Fibroblast of skin of left biceps (primary cell): ENCODE measurements at regions not wholly inside any gene's neighbourhood (a gene's known extent, or its start where the extent isn't known, plus 50 kb on each side); places are given as distances from the start of the nearest gene placed in this dataset.
"Not testable (repeated sequence)": the region's sequence is repeated elsewhere in the genome, so short reads cannot be mapped to it uniquely, and the experiment has no call there.

ENCODE experiments used
- DNase-seq, 2 experiments: peaks; one replicate each; pipeline ENCODE4 v3.0.0-alpha.2; 2013; ENCODE audit warnings: low read depth in 2 of 2

DNA sequence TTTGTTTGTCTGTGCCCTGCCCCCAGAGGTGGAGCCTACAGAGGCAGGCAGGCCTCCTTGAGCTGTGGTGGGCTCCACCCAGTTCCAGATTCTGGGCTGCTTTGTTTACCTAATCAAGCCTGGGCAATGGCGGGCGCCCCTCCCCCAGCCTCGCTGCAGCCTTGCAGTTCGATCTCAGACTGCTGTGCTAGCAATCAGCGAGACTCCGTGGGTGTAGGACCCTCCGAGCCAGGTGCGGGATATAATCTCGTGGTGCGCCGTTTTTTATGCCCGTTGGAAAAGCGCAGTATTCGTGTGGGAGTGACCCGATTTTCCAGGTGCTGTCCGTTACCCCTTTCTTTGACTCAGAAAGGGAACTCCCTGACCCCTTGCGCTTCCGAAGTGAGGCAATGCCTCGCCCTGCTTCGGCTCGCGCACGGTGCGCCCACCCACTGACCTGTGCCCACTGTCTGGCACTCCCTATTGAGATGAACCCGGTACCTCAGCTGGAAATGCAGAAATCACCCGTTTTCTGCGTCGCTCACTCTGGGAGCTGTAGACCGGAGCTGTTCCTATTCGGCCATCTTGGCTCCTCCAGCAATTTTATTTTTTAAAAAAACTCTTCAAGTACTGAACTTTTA, 958.5 kb upstream of the SEMA6A start:
- DNase-seq: not testable (repeated sequence)

DNA sequence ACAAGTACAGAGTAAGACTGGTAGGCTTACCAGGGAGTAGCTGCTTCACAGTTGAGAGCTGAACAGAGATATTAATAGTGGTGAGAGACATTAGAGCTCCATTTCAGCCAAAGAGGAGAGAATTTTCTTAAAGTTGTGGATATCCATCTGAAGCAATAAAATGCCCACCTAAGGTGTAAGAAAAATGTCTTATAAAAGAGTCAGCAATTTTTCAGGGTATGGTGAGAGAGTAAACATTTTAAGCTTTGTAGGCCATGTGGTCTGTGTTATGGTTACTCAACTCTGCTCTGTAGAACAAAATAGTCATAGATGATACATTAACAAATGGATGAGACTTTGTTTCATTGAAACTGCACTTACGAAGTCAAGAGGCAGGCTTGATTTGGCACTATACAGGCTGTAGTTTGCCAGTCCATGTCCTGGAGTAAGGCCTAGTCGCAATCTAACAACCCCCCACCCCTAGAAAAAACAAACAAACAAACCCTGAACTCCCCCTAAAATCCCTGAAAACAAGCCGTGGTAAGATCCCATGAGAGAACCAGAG, 945.4 kb upstream of the SEMA6A start:
- DNase-seq: no peak

DNA sequence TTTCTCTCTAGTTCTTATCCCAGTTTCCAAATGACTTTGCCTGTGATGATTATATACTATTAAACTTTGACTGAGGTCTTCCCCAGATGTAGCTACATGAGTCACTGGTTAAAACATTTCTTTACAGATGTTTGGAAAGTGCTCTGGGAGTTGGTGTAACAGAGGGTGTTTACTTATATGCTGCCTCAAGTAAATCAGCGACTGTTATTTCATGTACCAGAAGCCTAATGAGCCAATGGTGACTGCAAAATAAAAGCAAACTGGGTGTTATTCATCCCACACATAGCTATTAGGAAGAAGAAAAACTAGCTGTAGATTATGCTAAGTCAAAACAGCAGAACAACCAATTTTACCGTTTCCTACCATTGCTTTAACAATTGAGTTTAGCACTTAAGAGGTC, 929.7 kb upstream of the SEMA6A start:
- no peak for DNase-seq

DNA sequence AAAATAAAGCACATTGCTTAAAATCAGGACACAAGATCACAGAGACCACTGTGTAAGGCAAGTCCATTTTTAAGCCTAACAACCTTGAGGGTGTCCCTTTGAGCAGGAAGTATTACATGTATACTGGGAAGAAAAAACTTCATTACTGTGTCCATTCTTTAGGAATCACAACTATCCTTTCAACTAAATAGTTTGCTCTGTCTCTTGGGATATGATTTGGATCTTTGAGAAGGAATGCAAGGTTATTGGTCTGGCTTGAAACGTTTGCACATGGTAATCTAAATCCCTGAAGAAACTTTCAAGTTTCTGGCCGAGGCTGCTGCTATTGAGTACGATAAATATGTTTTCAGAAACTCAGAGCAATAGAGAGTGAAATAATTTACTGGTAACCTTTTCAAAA, 923.0 kb upstream of the SEMA6A start:
- DNase-seq: peak in 1 of 2 experiments; percentile 12

DNA sequence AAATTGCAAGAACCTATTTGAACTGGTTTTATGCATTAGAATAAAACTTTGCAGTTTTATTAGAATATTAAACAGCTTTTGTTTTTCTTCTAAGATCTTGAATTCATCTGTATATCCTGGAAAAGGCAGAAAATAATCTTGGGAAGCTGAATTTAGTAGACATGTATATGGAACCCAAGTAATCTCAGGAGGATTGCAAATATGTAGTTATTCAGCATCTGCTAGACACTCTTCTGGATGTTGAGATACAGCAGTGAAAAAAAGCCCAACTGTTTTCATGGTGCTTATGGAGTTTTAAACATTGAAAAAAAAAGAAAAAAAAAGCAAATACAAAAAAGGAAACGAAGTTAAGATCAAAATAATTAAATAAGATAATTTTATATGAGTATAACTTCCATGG, 922.2 kb upstream of the SEMA6A start:
- DNase-seq: no peak

DNA sequence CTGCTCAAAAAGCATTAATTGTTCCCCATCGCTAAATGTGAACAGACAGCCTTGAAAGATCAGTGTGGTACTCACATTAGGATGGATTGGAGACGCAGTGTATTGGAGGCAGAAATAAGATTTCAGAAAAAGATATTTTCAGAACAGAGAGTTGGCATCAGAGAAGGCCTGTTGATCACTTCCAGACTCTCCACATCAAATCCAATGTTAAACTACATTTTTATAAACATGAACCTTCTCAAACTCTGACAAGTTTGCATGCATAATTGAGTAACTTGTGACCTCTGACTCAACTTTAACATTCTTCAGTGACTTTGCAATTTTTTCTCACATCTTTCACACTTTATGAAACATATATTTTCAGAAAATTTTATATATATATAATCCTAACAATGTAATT, 919.6 kb upstream of the SEMA6A start:
- DNase-seq: no peak

DNA sequence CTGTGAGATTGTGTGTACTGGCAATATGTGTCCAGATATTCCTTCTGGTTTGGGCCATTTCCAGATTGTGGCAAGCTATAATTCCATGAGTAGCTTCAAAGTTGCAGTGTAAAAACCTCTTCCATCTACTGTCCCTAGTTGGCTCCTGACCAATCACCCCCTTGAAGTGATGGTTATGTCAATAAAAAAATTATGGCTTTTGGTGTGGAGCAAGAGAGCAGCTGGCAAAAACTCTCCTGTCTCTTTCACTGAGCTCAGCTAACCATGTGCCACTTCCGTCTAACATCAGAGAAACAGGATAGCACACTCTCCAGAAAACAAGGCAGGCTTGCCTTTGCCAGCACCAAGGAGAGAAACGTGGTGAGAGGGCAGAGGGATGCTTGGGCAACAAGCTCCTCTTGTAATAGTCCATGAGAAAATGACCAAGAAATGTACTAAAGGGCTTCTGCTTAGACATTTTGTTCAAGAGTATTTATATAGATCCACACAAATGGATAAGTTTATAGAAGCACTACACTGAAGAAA, 914.4 kb upstream of the SEMA6A start:
- no peak for DNase-seq

DNA sequence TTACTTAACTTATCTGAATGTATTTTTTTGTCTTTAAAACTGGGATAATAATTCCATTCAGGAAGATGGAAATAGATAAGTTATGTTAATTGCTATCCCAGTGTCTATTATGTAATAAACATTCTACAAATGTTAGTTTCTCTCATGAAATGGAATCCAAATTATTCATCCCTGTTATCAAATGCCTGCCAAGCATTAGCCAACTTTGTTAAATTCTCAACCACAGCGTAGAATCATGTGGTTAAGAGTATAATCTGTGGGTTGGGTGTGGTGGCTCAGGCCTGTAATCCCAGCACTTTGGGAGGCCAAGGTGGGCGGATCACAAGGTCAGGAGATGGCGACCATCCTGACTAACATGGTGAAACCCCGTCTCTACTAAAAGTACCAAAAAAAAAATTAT, 912.9 kb upstream of the SEMA6A start:
- no peak for DNase-seq

DNA sequence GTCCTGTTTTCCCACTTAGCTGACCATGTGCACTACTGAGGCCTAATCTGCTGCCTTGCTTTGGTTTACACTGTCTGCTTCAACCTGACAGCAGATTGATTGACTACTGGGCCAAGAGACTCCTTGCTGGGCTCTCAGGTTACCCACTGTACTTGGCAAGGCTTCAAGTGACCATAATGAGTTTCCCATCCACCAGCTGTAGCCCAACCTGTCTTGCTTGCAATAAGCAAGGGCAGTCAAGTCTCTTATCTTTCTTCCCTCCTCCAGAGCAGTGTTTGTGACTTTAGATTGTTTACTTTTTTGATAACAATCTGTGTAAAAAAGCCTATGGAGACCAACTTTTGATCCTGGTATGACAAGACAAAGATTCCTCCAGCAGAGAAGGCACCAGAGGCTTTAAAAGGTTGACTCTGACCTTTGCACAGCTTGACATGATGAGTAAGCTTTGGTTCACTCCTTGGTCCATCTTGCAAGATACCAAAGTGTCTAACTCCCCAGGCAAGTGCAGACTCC, 912.3 kb upstream of the SEMA6A start:
- no peak for DNase-seq

DNA sequence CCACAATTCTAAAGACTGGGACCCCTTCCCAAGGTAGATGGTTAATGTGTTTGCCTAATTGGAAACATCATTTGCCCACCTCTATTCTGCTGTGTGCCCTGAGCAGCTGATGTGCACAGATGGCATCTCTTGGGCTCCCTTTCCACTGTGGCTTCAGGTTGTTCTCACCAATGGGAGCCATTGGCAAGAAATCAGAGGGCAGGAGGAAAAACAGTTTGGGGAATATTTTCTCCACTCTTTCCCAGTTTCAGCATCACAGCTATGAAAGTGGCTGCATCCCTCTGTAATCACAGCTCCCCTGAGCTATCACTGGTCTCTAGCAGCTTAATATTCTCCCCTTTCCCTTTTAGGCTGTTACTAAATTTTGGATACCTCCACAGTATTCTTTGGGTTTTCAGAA, 911.6 kb upstream of the SEMA6A start:
- no peak for DNase-seq

DNA sequence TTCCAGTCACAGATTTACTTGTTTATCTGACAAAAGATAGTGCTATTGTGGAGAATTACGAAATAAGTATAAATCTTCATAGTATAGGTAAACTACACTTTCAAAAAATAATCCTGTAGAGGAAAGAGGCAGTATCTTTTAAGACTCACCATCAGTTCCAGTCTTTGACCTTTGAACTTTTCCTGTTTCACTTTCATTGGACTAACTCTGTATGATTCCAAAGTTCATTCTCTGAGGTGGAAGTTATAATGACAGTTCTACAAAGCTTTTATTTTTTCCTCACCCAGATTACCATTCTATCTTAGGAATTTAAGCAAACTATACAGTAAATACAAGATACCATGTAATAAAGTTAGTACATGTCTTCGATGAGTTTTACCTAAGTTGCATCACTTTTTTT, 901.3 kb upstream of the SEMA6A start:
- DNase-seq: no peak

DNA sequence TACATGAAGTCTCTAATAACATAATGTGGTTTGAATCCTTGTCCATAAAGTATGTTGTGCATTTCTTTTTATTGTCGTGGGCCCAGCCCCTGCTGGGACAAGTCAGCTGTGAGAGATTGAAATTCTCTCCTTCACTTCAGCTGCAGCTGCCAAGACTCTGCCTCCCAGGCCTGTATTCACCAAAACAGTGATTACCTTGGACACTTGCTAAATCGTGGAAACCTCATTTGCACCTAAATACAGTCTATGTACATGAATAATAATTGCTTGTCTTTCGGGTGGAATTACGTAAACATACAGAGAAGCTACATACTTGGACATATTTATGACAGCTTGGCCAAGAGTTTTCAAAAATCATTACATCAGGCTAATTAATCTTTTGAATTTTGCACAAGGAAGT, 898.5 kb upstream of the SEMA6A start:
- no peak for DNase-seq

DNA sequence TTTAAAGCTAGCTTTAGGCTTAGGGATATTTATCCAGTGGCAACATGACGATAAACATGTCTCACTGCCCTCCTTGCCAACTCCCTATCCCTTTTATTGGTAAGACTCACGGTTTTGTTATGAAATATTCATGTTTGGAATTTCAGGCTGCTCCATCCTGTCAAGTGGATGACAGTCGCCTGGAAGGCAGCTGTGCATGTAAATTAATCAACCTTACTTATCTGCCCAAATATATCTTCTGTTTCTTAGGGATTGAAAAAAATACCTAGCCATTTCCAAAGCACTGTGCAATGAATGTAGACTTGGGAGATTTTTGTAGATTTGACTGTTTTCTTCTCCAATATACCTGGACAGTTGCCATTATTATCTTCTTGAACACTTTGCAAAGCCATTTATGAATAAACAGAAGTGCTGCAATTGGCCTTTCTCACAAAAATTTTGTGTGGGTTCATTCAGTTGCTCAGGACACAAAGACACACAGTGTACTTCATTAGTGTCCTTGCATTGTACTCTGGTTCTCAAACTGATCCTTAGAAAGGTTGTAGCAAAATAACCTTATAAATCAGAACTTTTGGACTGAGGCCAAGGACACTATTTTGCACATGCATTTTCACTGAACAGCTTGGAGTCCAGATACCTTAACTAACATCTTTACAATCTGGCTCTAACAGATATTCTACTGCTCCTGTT, 889.4 kb upstream of the SEMA6A start:
- DNase-seq: no peak

DNA sequence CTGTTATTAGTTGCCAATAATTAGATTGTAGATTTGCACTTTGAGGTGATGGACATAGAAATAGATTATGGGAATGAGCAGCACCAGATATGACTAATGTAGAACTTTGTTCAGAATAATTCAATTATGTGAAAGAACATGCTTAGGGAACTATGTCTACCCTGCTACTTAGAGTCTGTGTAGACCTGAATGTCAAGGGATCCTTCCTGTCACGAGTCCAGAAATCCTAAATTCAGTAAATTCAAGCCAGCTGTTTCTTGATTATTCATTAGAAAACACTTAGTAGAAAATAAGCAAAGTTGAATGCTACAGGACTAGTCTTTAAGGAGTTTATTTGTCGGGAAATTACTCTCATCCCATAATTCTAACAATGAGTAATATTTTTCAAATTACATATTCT, 887.3 kb upstream of the SEMA6A start:
- DNase-seq: no peak

DNA sequence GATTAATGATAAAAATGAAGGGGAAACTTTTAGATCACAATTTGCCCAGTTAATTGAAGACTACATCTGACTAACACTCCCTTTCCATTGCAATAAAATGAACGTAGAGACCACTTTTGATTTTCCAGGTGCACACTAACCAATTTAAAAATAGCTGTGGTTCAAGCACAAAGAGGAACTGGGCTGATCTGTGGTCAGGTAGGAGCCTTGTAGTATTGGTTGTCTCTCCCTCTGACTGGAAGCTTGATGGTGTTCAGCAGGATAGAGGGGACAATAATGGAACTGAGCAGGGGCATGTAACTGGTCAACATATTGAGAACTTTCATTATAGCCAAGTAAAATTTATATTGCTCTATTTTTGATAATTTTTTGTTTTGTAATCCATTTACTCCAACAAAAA, 886.8 kb upstream of the SEMA6A start:
- DNase-seq: no peak

DNA sequence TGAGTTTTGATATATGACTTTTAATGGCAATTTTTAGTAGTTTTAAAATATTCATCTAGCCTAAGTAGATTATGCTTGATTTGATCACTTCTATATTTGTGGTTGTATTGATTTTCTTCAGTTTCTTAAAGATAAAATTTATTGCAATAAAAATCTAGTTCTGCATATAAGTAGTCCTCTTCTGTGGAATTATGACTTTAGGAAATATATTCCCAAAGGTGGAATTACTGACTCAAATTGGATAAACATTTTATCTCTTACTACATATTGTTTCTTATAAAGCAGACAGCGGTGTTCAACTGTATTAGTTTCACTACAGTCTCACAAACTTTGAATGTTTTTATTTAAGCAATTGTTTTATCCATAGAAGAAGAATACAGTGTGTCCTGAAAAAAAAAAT, 883.0 kb upstream of the SEMA6A start:
- DNase-seq: no peak

DNA sequence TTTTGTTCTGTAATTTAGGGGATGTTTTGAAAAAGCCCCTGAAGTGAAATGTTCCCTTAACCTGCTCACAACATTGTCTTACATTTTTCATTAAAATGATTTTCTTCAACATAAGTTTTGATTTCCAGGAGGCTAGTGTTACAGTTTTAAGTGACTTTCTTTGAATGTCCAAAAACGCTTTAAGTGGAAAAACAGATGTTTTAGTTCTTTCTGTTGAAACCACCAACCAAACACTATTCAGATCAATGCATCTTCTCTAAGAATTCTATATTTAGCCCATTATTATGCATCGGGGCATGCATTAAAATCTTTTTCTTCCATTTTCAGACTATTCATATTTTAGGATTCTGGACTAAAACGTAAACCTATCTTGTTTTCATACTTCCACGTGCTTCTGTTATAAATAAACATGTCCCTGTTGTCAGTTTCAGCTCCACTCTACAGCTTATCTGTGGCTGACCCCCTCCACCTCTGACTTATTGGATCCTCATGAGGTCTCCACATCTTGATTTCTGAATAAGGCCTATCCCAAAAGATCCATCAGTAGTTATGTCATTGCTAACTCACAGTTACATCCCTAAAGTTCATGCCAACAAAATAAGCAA, 882.3 kb upstream of the SEMA6A start:
- no peak for DNase-seq

DNA sequence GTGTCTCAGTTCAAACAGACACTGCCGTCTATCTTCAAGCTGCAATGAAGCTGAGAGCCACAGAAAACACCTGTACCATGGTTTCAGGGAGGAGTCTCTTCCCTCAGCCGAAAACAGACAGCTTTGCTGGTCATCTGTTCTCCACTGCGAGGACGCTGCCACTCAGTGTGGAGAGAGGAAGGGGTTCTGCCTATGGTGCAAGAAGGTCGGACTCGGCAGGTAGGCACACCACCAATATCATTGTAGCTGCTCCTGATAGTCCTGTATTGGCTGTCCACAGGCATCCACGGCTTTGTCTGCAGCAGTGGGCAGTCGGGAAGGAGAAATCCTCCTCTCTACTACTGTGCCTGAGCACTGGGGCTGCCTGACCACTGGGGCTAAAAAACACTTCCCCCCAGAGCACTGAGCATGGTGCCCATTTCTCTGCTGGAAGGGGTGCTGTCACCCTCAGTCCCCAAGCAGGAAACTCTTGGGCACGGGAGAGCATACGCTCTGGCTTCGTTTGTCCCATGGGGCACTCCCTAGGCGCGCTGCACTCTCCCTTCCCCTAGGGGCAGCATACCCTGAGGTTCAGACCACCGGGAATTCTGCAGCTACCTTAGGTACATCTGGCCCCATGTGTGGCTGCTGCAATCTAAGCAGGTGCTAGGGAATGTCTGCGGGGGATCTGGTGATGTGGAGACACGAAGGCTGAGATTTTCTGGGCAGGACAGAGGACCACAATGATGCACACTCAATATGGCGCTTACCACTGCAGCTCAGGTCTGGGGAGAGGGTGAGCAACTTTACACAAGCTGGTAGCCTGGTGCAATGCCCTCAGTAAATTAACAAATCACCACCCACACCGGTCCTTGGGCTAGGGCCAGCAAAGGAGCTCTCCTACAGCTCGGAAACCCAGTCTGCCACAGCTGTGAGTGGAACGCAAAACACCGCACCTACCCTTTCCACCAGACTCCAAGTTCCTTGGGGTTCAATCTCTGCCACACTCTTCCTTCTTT, 880.9 kb upstream of the SEMA6A start:
- DNase-seq: no peak

DNA sequence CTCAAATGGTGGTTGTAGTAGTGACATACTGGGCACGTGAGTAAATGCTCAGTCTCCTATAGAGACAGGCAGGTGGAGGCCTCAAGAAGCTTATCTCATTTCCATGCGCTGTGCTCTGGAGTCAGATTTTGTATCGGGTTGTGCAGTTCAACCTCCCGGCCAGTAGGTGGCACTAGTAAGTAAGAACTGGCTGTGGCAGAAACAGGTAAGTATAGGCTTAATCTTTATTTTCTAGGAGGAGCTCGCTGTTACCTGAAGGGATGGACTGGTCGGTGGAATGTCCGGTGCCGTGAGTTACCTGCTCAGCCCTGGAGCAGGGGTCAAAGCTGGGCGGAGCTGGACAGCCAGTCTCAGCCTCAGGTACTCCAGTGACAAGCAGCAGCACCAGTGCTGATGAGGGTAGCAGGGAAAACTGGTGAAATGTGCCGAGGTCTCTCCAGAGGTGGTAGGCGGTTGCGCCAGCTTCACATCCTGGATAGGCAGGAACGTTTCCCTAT, 880.1 kb upstream of the SEMA6A start:
- DNase-seq: no peak

DNA sequence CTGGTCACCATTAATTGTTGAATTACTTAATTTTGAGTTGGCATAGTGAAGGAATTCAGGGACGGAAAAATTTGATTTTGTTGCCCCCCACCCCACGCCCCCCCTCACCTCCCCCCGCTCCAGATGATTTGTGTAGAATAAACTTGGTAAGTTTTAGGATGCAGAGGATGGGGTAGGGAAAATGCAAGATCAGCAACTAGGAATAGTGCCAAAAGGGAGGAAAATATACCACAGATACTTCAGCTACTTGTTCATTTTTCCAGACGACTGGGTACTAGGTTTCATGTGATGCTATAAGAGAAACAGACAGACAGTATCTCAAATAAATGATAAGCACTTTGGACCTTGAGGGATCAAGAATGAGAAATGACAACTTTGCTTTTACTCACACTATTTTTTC, 862.2 kb upstream of the SEMA6A start:
- DNase-seq: no peak

DNA sequence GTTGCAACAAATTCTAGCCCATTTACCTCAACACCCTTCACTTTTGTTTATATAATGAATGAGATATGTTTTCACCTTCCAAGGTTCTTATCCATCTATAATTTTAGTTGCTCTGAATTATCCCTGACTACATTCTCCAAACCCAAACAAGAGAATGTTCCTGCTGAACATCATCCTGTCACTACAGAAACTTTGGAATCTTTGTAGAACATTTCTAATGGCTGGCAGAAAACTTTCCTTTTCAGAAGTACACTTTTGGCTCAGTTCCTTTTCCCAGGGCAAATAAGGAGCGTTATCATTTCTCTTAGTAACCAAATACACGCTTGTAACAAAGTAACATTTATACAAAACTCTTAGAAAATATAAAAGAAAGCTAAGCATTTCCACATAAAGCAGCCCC, 860.6 kb upstream of the SEMA6A start:
- no peak for DNase-seq
